Pons (tissue), 1 donor: ENCODE measurements at regions not wholly inside any gene's neighbourhood (a gene's known extent, or its start where the extent isn't known, plus 50 kb on each side); places are given as distances from the start of the nearest gene placed in this dataset.
A peak's percentile ranks its signal among the peaks of the same experiment; 100 is the strongest.
"Not testable (repeated sequence)": the region's sequence is repeated elsewhere in the genome, so short reads cannot be mapped to it uniquely, and the experiment has no call there.

Experiments
- DNase-seq: peaks from one replicate; pipeline ENCODE4 v3.0.0-alpha.2; 2016; ENCODE audit warnings: low spot score

GRCh38 chr18:51522821-51523220 is 325.3 kb upstream of the MEX3C start:
- no peak for DNase-seq

GRCh38 chr18:51523671-51524070 is 326.2 kb upstream of the MEX3C start:
- DNase-seq: no peak

GRCh38 chr18:51525453-51526225 is 328.2 kb upstream of the MEX3C start:
- DNase-seq: no peak

GRCh38 chr18:51527826-51528225 is 330.3 kb upstream of the MEX3C start:
- DNase-seq: no peak

GRCh38 chr18:51531501-51531900 is 334.0 kb upstream of the MEX3C start:
- no peak for DNase-seq

- DNase-seq: peak; percentile 81
Observed at GRCh38 chr18:51537487-51537886, 340.0 kb upstream of the MEX3C start.

- no peak for DNase-seq
Observed at GRCh38 chr18:51540562-51540961, 343.1 kb upstream of the MEX3C start.

GRCh38 chr18:51541230-51541629 is 343.7 kb upstream of the MEX3C start:
- no peak for DNase-seq

GRCh38 chr18:51543658-51544155 is 346.2 kb upstream of the MEX3C start:
- DNase-seq: no peak

- no peak for DNase-seq
Observed at GRCh38 chr18:51545446-51545845, 348.0 kb upstream of the MEX3C start.

- no peak for DNase-seq
Observed at GRCh38 chr18:51559198-51559901, 361.9 kb upstream of the MEX3C start.

- no peak for DNase-seq
Observed at GRCh38 chr18:51559902-51560287, 362.4 kb upstream of the MEX3C start.

GRCh38 chr18:51561821-51562220 is 364.3 kb upstream of the MEX3C start:
- DNase-seq: no peak

- no peak for DNase-seq
Observed at GRCh38 chr18:51562866-51563265, 365.4 kb upstream of the MEX3C start.

GRCh38 chr18:51563396-51563795 is 365.9 kb upstream of the MEX3C start:
- DNase-seq: no peak

GRCh38 chr18:51568151-51568550 is 370.7 kb upstream of the MEX3C start:
- no peak for DNase-seq

- DNase-seq: no peak
Observed at GRCh38 chr18:51569153-51569552, 371.7 kb upstream of the MEX3C start.

GRCh38 chr18:51569561-51569960 is 372.1 kb upstream of the MEX3C start:
- DNase-seq: no peak

GRCh38 chr18:51570071-51570470 is 372.6 kb upstream of the MEX3C start:
- DNase-seq: not testable (repeated sequence)

GRCh38 chr18:51573886-51574285 is 376.4 kb upstream of the MEX3C start:
- not testable (repeated sequence) for DNase-seq

- no peak for DNase-seq
Observed at GRCh38 chr18:51575171-51575570, 377.7 kb upstream of the MEX3C start.

GRCh38 chr18:51578406-51578980 is 381.0 kb upstream of the MEX3C start:
- DNase-seq: no peak

GRCh38 chr18:51580580-51580979 is 383.1 kb upstream of the MEX3C start:
- DNase-seq: no peak
